ENCODE measurements at regions not wholly inside any gene's neighbourhood (a gene's known extent, or its start where the extent isn't known, plus 50 kb on each side); places are given as distances from the start of the nearest gene placed in this dataset.

- Histone ChIP-seq H3K36me3 (ENCODE audit: control insufficient read depth, insufficient read depth, low read length) (no peaks in the 10 kb centered on the region), H3K27ac (ENCODE audit: low read depth, low read length) (no peak overlapping the region), H3K27me3 (ENCODE audit: control insufficient read depth, insufficient read depth, low read length) (no peaks in the 10 kb centered on the region), H3K4me1 (ENCODE audit: control insufficient read depth, insufficient read depth, low read length) (no peaks in the 10 kb centered on the region), H3K9me3 (ENCODE audit: control insufficient read depth, insufficient read depth, low read length) (no peaks in the 10 kb centered on the region), H3K4me3 (ENCODE audit: low read depth, low read length) (no peak overlapping the region)
- no peak for DNase-seq (ENCODE audit: low read depth in 4 of 6, low spot score in 6 of 6)
- no CpG with 5 or more reads among the region's 1 CpG for WGBS (ENCODE audit: insufficient coverage)
Observed at GRCh38 chr6:94005835-94006234, 586.5 kb upstream of the EPHA7 start.

- no peak overlapping the region for H3K27ac ChIP-seq (ENCODE audit: low read depth, low read length)
- WGBS (ENCODE audit: insufficient coverage), result no CpG with 5 or more reads among the region's 1 CpG
- no peak overlapping the region for H3K4me3 ChIP-seq (ENCODE audit: low read depth, low read length)
- no peaks in the 10 kb centered on the region for H3K27me3 ChIP-seq (ENCODE audit: control insufficient read depth, insufficient read depth, low read length)
- no peaks in the 10 kb centered on the region for H3K4me1 ChIP-seq (ENCODE audit: control insufficient read depth, insufficient read depth, low read length)
- H3K36me3 ChIP-seq (ENCODE audit: control insufficient read depth, insufficient read depth, low read length), result no peaks in the 10 kb centered on the region
- H3K9me3 ChIP-seq (ENCODE audit: control insufficient read depth, insufficient read depth, low read length), result no peaks in the 10 kb centered on the region
- DNase-seq (ENCODE audit: low read depth in 4 of 6, low spot score in 6 of 6), result peak in 3 of 6 donors; percentile 7 to 46 (median 7)
Observed at GRCh38 chr6:93992976-93993375, 573.6 kb upstream of the EPHA7 start.

DNA sequence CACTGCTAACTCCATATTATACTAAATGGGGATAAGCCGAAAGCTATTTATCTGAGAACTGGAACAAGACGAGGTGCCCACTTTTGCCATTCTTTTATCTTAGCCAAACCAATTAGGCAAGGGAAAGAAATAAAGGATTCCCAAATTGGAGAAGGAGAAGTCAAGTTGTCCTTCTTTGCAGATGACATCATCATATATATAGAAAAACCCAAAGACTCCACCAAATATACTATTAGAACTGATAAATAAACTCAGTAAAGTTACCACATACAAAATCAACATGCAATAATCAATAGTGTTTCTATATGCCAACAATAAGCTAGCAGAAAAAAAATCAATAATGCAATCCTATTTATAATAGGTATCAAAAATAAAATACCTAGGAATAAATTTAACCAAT lies 570.3 kb upstream of the EPHA7 start:
- no peaks in the 10 kb centered on the region for H3K27me3 ChIP-seq (ENCODE audit: control insufficient read depth, insufficient read depth, low read length)
- no CpG with 5 or more reads among the region's 2 CpGs for WGBS (ENCODE audit: insufficient coverage)
- no peak overlapping the region for H3K27ac ChIP-seq (ENCODE audit: low read depth, low read length)
- no peak for DNase-seq (ENCODE audit: low read depth in 4 of 6, low spot score in 6 of 6)
- H3K9me3 ChIP-seq (ENCODE audit: control insufficient read depth, insufficient read depth, low read length), result no peaks in the 10 kb centered on the region
- no peak overlapping the region for H3K4me3 ChIP-seq (ENCODE audit: low read depth, low read length)
- H3K36me3 ChIP-seq (ENCODE audit: control insufficient read depth, insufficient read depth, low read length), result no peaks in the 10 kb centered on the region
- no peaks in the 10 kb centered on the region for H3K4me1 ChIP-seq (ENCODE audit: control insufficient read depth, insufficient read depth, low read length)

GRCh38 chr6:93985953-93986352 lies 566.6 kb upstream of the EPHA7 start:
- no peaks in the 10 kb centered on the region for H3K27me3 ChIP-seq (ENCODE audit: control insufficient read depth, insufficient read depth, low read length)
- H3K4me3 ChIP-seq (ENCODE audit: low read depth, low read length), result no peak overlapping the region
- H3K27ac ChIP-seq (ENCODE audit: low read depth, low read length), result no peak overlapping the region
- DNase-seq (ENCODE audit: low read depth in 4 of 6, low spot score in 6 of 6), result no peak
- H3K4me1 ChIP-seq (ENCODE audit: control insufficient read depth, insufficient read depth, low read length), result no peaks in the 10 kb centered on the region
- 100% methylated on average over 2 of the region's 2 CpGs for WGBS (ENCODE audit: insufficient coverage)
- H3K36me3 ChIP-seq (ENCODE audit: control insufficient read depth, insufficient read depth, low read length), result no peaks in the 10 kb centered on the region
- H3K9me3 ChIP-seq (ENCODE audit: control insufficient read depth, insufficient read depth, low read length), result no peaks in the 10 kb centered on the region

- H3K4me3 ChIP-seq (ENCODE audit: low read depth, low read length), result no peak overlapping the region
Observed at GRCh38 chr6:93975159-93975558, 555.8 kb upstream of the EPHA7 start.

DNA sequence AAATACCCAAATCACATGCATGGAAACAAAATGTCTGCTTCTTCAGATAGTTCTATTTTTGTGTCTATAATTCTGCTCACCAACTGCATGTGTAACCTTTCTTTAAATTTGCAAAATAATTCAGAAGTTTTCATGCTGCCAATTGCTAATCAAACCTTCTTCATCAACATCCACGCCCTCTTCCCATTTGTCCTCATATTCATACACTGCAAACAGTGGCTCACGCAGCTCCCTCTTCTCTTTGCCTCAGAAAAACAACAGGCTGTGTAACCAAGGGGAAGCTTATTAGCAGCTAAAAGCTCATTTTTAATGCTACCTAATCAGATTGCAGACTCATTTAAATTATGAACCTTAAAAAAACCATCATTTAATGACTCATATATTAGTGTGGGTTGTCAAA lies 555.0 kb upstream of the EPHA7 start:
- H3K4me3 ChIP-seq (ENCODE audit: low read depth, low read length), result no peak overlapping the region
- peak in 2 of 6 donors; percentile 19 to 39 for DNase-seq (ENCODE audit: low read depth in 4 of 6, low spot score in 6 of 6)
- H3K27me3 ChIP-seq (ENCODE audit: control insufficient read depth, insufficient read depth, low read length), result no peaks in the 10 kb centered on the region
- no peak overlapping the region for H3K27ac ChIP-seq (ENCODE audit: low read depth, low read length)
- 79% methylated on average over 2 of the region's 2 CpGs for WGBS (ENCODE audit: insufficient coverage)
- H3K4me1 ChIP-seq (ENCODE audit: control insufficient read depth, insufficient read depth, low read length), result no peaks in the 10 kb centered on the region
- H3K9me3 ChIP-seq (ENCODE audit: control insufficient read depth, insufficient read depth, low read length), result no peaks in the 10 kb centered on the region
- no peaks in the 10 kb centered on the region for H3K36me3 ChIP-seq (ENCODE audit: control insufficient read depth, insufficient read depth, low read length)

More at GRCh38 chr6:93975159-93975558, 555.8 kb upstream of the EPHA7 start:
- Histone ChIP-seq H3K4me1 (ENCODE audit: control insufficient read depth, insufficient read depth, low read length) (no peaks in the 10 kb centered on the region), H3K9me3 (ENCODE audit: control insufficient read depth, insufficient read depth, low read length) (no peaks in the 10 kb centered on the region), H3K27ac (ENCODE audit: low read depth, low read length) (no peak overlapping the region), H3K27me3 (ENCODE audit: control insufficient read depth, insufficient read depth, low read length) (no peaks in the 10 kb centered on the region), H3K36me3 (ENCODE audit: control insufficient read depth, insufficient read depth, low read length) (no peaks in the 10 kb centered on the region)
- WGBS (ENCODE audit: insufficient coverage), result 100% methylated on average over 1 of the region's 3 CpGs
- DNase-seq (ENCODE audit: low read depth in 4 of 6, low spot score in 6 of 6), result no peak

- H3K27me3 ChIP-seq (ENCODE audit: control insufficient read depth, insufficient read depth, low read length), result no peaks in the 10 kb centered on the region
- no peaks in the 10 kb centered on the region for H3K36me3 ChIP-seq (ENCODE audit: control insufficient read depth, insufficient read depth, low read length)
- H3K27ac ChIP-seq (ENCODE audit: low read depth, low read length), result no peak overlapping the region
- H3K4me3 ChIP-seq (ENCODE audit: low read depth, low read length), result no peak overlapping the region
- DNase-seq (ENCODE audit: low read depth in 4 of 6, low spot score in 6 of 6), result no peak
- no CpG with 5 or more reads among the region's 3 CpGs for WGBS (ENCODE audit: insufficient coverage)
- H3K4me1 ChIP-seq (ENCODE audit: control insufficient read depth, insufficient read depth, low read length), result no peaks in the 10 kb centered on the region
- no peaks in the 10 kb centered on the region for H3K9me3 ChIP-seq (ENCODE audit: control insufficient read depth, insufficient read depth, low read length)
Observed at GRCh38 chr6:93972791-93973190, 553.4 kb upstream of the EPHA7 start.

DNA sequence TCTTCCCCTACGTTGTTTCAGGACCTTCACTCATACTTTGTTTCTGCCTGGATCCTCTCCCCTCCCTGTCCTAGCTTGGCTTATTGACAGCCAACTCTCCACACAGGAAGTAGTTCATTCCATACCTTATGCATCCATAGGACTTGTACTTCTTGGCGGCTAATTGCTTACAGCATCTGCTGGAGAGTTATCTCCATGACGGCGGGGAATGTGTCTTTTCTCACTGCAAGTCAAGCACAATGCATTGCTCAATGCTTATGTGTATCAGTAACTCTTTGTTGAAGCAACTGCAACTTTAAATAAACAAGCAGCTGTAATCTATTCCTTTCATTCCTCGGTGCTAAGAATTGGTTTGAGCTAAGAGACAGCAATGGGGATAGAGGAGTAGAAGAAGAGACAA lies 551.3 kb upstream of the EPHA7 start:
- H3K4me3 ChIP-seq (ENCODE audit: low read depth, low read length), result no peak overlapping the region
- H3K27ac ChIP-seq (ENCODE audit: low read depth, low read length), result no peak overlapping the region
- DNase-seq (ENCODE audit: low read depth in 4 of 6, low spot score in 6 of 6), result no peak

DNA sequence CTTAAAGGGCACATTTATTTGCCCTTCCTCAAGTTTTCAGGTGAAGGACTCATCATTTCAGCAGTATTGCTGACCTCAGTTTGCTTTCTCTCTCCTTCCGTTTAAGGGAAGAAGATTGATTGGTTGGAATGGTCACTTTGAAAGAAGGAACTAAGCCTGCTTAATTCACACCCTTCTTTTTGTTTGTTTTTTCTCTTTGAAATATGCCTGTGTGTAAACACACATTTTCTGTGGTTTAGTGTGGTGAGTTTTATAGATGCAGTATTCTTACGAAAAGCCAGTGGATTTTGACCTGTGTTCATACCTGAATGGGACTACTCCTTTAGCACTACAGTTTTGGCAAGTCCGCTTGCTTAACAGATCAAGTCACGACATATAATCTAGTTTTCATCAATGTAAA lies 548.8 kb upstream of the EPHA7 start:
- no CpG with 5 or more reads among the region's 4 CpGs for WGBS (ENCODE audit: insufficient coverage)
- no peak overlapping the region for H3K4me3 ChIP-seq (ENCODE audit: low read depth, low read length)
- DNase-seq (ENCODE audit: low read depth in 4 of 6, low spot score in 6 of 6), result no peak

More for the DNA sequence above, 551.3 kb upstream of the EPHA7 start:
- WGBS (ENCODE audit: insufficient coverage), result 90% methylated on average over 2 of the region's 5 CpGs
- H3K9me3 ChIP-seq (ENCODE audit: control insufficient read depth, insufficient read depth, low read length), result no peaks in the 10 kb centered on the region
- no peaks in the 10 kb centered on the region for H3K36me3 ChIP-seq (ENCODE audit: control insufficient read depth, insufficient read depth, low read length)
- H3K4me1 ChIP-seq (ENCODE audit: control insufficient read depth, insufficient read depth, low read length), result no peaks in the 10 kb centered on the region
- no peaks in the 10 kb centered on the region for H3K27me3 ChIP-seq (ENCODE audit: control insufficient read depth, insufficient read depth, low read length)

GRCh38 chr6:93964926-93965325 lies 545.6 kb upstream of the EPHA7 start:
- Histone ChIP-seq H3K27ac (ENCODE audit: low read depth, low read length) (no peak overlapping the region), H3K36me3 (ENCODE audit: control insufficient read depth, insufficient read depth, low read length) (no peaks in the 10 kb centered on the region), H3K4me3 (ENCODE audit: low read depth, low read length) (no peak overlapping the region), H3K4me1 (ENCODE audit: control insufficient read depth, insufficient read depth, low read length) (no peaks in the 10 kb centered on the region), H3K27me3 (ENCODE audit: control insufficient read depth, insufficient read depth, low read length) (no peaks in the 10 kb centered on the region), H3K9me3 (ENCODE audit: control insufficient read depth, insufficient read depth, low read length) (no peaks in the 10 kb centered on the region)
- no CpG with 5 or more reads among the region's 1 CpG for WGBS (ENCODE audit: insufficient coverage)
- no peak for DNase-seq (ENCODE audit: low read depth in 4 of 6, low spot score in 6 of 6)

More for the DNA sequence above, 548.8 kb upstream of the EPHA7 start:
- H3K36me3 ChIP-seq (ENCODE audit: control insufficient read depth, insufficient read depth, low read length), result no peaks in the 10 kb centered on the region
- H3K9me3 ChIP-seq (ENCODE audit: control insufficient read depth, insufficient read depth, low read length), result no peaks in the 10 kb centered on the region
- no peaks in the 10 kb centered on the region for H3K27me3 ChIP-seq (ENCODE audit: control insufficient read depth, insufficient read depth, low read length)
- no peak overlapping the region for H3K27ac ChIP-seq (ENCODE audit: low read depth, low read length)
- H3K4me1 ChIP-seq (ENCODE audit: control insufficient read depth, insufficient read depth, low read length), result no peaks in the 10 kb centered on the region
